GM12864 (cell line): ENCODE measurements at regions not wholly inside any gene's neighbourhood (a gene's known extent, or its start where the extent isn't known, plus 50 kb on each side); places are given as distances from the start of the nearest gene placed in this dataset.

Experiments used
- DNase-seq: peaks from one replicate; pipeline ENCODE4 v3.0.0-alpha.2; 2011; ENCODE audit warnings: low read depth
- H3K4me3 ChIP-seq: 2 replicates; pipeline ENCODE4 v1.5.1; 2011; ENCODE audit warnings: mild to moderate bottlenecking, low read depth, low read length, control low read depth
- CTCF ChIP-seq: IDR thresholded peaks from 2 replicates; pipeline ENCODE4 v1.5.1; 2011; ENCODE audit warnings: low read depth, mild to moderate bottlenecking, moderate library complexity, low read length, control low read depth, inconsistent platforms; ENCODE audit errors: missing control alignments

DNA sequence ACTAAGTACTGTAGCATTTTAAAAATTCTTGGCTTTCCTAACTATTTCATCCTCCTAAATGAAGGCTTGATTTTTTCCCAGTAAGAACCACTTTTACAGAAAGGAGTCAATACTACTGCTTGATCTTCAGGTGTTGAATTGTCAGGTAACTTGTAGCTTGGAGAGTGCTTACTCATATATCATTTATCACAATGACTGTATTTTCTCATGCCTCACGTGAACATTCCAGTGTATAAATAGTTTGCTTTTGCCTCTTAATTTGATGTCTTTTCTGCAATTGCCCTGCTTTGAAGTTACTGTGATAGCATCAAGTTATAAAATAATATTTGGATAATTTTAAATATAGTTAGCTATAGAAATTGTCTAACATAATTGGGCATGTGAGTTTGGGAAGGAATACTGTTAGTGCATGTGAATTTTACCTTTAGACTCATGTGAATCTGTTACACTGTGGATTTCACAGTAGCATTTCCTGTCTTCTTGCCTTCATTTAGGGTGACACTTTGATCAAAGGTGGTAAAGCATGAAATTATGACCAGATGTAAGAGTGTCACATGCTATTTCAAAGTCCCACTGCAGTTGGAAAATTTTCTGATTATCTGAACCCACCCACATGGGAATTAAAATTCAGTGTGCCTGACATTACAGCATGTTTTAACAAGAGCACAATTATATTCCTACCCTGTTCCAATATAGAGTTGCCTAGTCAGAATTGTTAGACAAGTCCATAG is 962.8 kb downstream of the DNAJB9 start:
- DNase-seq = no peak
- H3K4me3 ChIP-seq = no peak overlapping the region
- no peak for TF ChIP-seq CTCF

- no peak overlapping the region for H3K4me3 ChIP-seq
- TF ChIP-seq CTCF = no peak
- DNase-seq = no peak
Measured at GRCh38 chr7:109545686-109546085, 976.0 kb downstream of the DNAJB9 start.

DNA sequence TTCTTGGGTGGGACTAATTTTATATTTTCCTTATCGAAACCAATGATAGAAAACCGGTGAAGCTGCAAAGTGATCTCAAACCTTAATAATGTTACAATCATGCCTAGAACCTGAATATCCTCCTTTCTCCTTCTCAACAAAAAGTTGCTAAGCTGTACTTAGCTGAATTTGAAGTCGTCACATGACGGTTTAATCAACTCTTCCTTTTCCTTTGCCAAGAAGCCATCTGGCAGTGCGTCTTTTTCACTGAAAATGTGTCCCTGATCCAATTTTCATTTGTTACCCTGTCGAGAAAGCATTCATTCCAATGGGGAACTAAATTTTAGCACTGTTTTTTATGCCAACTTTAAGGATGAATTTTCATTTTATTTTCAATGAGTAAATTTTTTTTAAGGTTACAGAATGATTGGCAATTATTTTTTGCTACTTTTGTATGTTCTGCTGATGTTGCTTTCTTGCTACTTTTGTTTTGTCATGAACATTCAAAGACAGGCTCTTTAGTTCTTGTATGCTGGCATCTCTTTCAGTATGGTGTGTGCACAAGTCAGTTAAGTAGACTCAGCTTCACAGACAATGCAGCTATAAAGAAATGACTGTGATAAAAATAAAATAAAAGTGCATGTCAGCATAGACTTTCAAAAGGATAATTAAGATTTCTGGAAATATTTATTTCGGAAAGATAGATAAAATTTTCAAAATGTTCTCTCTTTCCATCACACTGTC is 980.0 kb downstream of the DNAJB9 start:
- no peak for TF ChIP-seq CTCF
- no peak for DNase-seq
- no peak overlapping the region for H3K4me3 ChIP-seq

GRCh38 chr7:109552017-109552416 is 982.3 kb downstream of the DNAJB9 start:
- H3K4me3 ChIP-seq = no peak overlapping the region
- no peak for DNase-seq
- TF ChIP-seq CTCF = no peak

- no peak overlapping the region for H3K4me3 ChIP-seq
- TF ChIP-seq CTCF = no peak
- DNase-seq = no peak
Measured at GRCh38 chr7:109577265-109577664, 1007.6 kb downstream of the DNAJB9 start.

- no peak overlapping the region for H3K4me3 ChIP-seq
- no peak for TF ChIP-seq CTCF
- DNase-seq = no peak
Measured at GRCh38 chr7:109579901-109580300, 1010.2 kb downstream of the DNAJB9 start.
